BE2C (cell line): ENCODE measurements at regions not wholly inside any gene's neighbourhood (a gene's known extent, or its start where the extent isn't known, plus 50 kb on each side); places are given as distances from the start of the nearest gene placed in this dataset.

Source experiments
- DNase-seq: peaks from one replicate; pipeline ENCODE4 v3.0.0-alpha.2; 2020
- H3K27me3 ChIP-seq: fragments of 250-450 bp; sonication (Bioruptor Pico); 2 replicates; pipeline ENCODE4 v1.5.1; 2020; ENCODE audit warnings: mild to moderate bottlenecking
- H3K36me3 ChIP-seq: fragments of 250-450 bp; sonication (Bioruptor Pico); 2 replicates; pipeline ENCODE4 v1.5.1; 2020; ENCODE audit warnings: mild to moderate bottlenecking
- H3K4me1 ChIP-seq: fragments of 250-450 bp; sonication (Bioruptor Pico); 2 replicates; pipeline ENCODE4 v1.5.1; 2020
- H3K4me3 ChIP-seq: 2 replicates; pipeline ENCODE4 v1.5.1; 2011; ENCODE audit warnings: low read depth, low read length
- H3K9me3 ChIP-seq: fragments of 250-450 bp; sonication (Bioruptor Pico); 2 replicates; pipeline ENCODE4 v1.5.1; 2020
- CTCF ChIP-seq: IDR thresholded peaks from 2 replicates; pipeline ENCODE4 v1.5.1; 2012; ENCODE audit warnings: mild to moderate bottlenecking, low read depth, low read length

GRCh38 chr4:60743654-60744053 is 456.5 kb upstream of the ADGRL3 start:
- Histone ChIP-seq H3K36me3 (no peaks in the 10 kb centered on the region), H3K4me1 (no peaks in the 10 kb centered on the region), H3K4me3 (no peak overlapping the region), H3K27me3 (no peaks in the 10 kb centered on the region), H3K9me3 (no peaks in the 10 kb centered on the region; the same call in 1 of the 2 replicates)
- no peak for TF ChIP-seq CTCF
- no peak for DNase-seq

- no peak for DNase-seq
- H3K9me3 ChIP-seq, result no peaks in the 10 kb centered on the region; the same call in 1 of the 2 replicates
- no peaks in the 10 kb centered on the region for H3K36me3 ChIP-seq
- TF ChIP-seq CTCF, result no peak
- no peak overlapping the region for H3K4me3 ChIP-seq
- no peaks in the 10 kb centered on the region for H3K27me3 ChIP-seq
- no peaks in the 10 kb centered on the region for H3K4me1 ChIP-seq
These were observed 455.4 kb upstream of the ADGRL3 start for GRCh38 chr4:60744767-60745166.

GRCh38 chr4:60745800-60746571 is 454.1 kb upstream of the ADGRL3 start:
- no peak for TF ChIP-seq CTCF
- no peaks in the 10 kb centered on the region for H3K4me1 ChIP-seq
- H3K4me3 ChIP-seq, result no peak overlapping the region
- H3K36me3 ChIP-seq, result no peaks in the 10 kb centered on the region
- H3K27me3 ChIP-seq, result no peaks in the 10 kb centered on the region
- no peak for DNase-seq
- no peaks in the 10 kb centered on the region; the same call in 1 of the 2 replicates for H3K9me3 ChIP-seq

GRCh38 chr4:60750962-60751361 is 449.2 kb upstream of the ADGRL3 start:
- no peaks in the 10 kb centered on the region for H3K36me3 ChIP-seq
- H3K4me1 ChIP-seq, result no peaks in the 10 kb centered on the region
- DNase-seq, result no peak
- TF ChIP-seq CTCF, result no peak
- H3K27me3 ChIP-seq, result no peaks in the 10 kb centered on the region
- H3K4me3 ChIP-seq, result no peak overlapping the region
- no peaks in the 10 kb centered on the region; the same call in 1 of the 2 replicates for H3K9me3 ChIP-seq

- no peaks in the 10 kb centered on the region for H3K36me3 ChIP-seq
- no peak overlapping the region for H3K4me3 ChIP-seq
- DNase-seq, result no peak
- no peak for TF ChIP-seq CTCF
- H3K4me1 ChIP-seq, result no peaks in the 10 kb centered on the region
- H3K27me3 ChIP-seq, result no peaks in the 10 kb centered on the region
- H3K9me3 ChIP-seq, result no peaks in the 10 kb centered on the region
These were observed 442.0 kb upstream of the ADGRL3 start for GRCh38 chr4:60757986-60758680.
